ENCODE measurements at regions not wholly inside any gene's neighbourhood (a gene's known extent, or its start where the extent isn't known, plus 50 kb on each side); places are given as distances from the start of the nearest gene placed in this dataset.

GRCh38 chr11:15737320-15737719 lies 619.0 kb downstream of the SOX6 start:
- TF ChIP-seq CTCF (IDR thresholded peaks at IDR 0.05) = no peak
- no peak for TF ChIP-seq POLR2A (IDR thresholded peaks at IDR 0.05)
